ENCODE measurements at regions not wholly inside any gene's neighbourhood (a gene's known extent, or its start where the extent isn't known, plus 50 kb on each side); places are given as distances from the start of the nearest gene placed in this dataset.

DNA sequence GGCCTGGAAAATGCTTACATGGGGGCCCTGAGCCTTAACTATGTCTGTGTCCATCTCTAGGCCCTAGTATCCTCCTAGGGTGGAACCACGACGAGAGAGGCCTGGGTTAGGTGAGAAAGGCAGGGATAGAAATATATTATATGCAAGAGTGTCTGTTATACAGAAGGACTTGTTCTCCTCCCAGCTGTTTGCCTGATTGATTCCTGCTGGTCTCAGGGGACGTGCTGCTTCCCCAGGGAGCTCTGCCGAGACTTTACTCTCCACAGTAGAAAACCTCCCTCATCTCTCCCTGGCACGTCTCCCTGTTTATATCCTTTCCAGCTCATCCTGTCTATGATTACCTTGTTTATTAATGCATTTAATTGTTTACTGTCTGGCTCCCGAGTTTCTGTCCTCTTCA, 132.6 kb downstream of the MIAT start:
- Histone ChIP-seq H3K27me3 (replicated peaks in 1 of 4; ENCODE audit: control insufficient read depth in 3 of 4, extremely low read depth in 1 of 4, insufficient read depth in 3 of 4, low read length in 3 of 4) (no peaks in the 10 kb centered on the region), H3K4ac (replicated peaks; ENCODE audit: insufficient read length, low read depth, low read length) (no peak overlapping the region), H3K27ac (ENCODE audit: low read depth, low read length) (no peak overlapping the region), H3K4me3 (ENCODE audit: extremely low read depth in 1 of 4, insufficient read depth in 2 of 4, low read depth in 3 of 4, low read length in 4 of 4) (no peak overlapping the region), H3K18ac (ENCODE audit: extremely low read depth, low read length) (no peak overlapping the region), H3K23ac (ENCODE audit: insufficient read length) (no peak overlapping the region), H4K20me1 (replicated peaks in 1 of 2; ENCODE audit: control insufficient read depth in 1 of 2, insufficient read depth in 2 of 2, low read length in 2 of 2) (no peaks in the 10 kb centered on the region), H2BK5ac (ENCODE audit: low read depth, low read length) (no peak overlapping the region), H2AK5ac (ENCODE audit: low read depth, low read length) (no peak overlapping the region), H3K36me3 (ENCODE audit: control insufficient read depth in 2 of 4, insufficient read depth in 4 of 4, low read length in 3 of 4) (no peaks in the 10 kb centered on the region), H4K8ac (ENCODE audit: extremely low read depth, insufficient read depth, low read length) (no peak overlapping the region), H3K79me1 (ENCODE audit: low read depth, low read length) (no peaks in the 10 kb centered on the region), H3K14ac (ENCODE audit: insufficient read length) (no peak overlapping the region), H3K23me2 (ENCODE audit: low read depth, low read length) (no peaks in the 10 kb centered on the region), H2BK15ac (ENCODE audit: low read length) (no peak overlapping the region), H3K4me1 (replicated peaks in 1 of 4; ENCODE audit: control insufficient read depth in 3 of 4, insufficient read depth in 4 of 4, low read length in 3 of 4) (no peaks in the 10 kb centered on the region), H4K91ac (replicated peaks; ENCODE audit: insufficient read length, low read length) (no peak overlapping the region), H3K9ac (replicated peaks in 1 of 4; ENCODE audit: extremely low read depth in 1 of 4, low read depth in 3 of 4, low read length in 3 of 4) (no peak overlapping the region), H2AFZ (ENCODE audit: low read length) (no peak overlapping the region), H3K4me2 (ENCODE audit: insufficient read depth in 1 of 2, low read depth in 2 of 2, low read length in 2 of 2) (no peak overlapping the region), H2BK120ac (replicated peaks; ENCODE audit: low read depth, low read length) (no peak overlapping the region), H2BK20ac (ENCODE audit: low read length) (no peak overlapping the region), H4K5ac (ENCODE audit: insufficient read length, low read depth, low read length) (no peak overlapping the region), H3K56ac (replicated peaks; ENCODE audit: insufficient read length, low read depth, low read length) (no peak overlapping the region), H3K9me3 (ENCODE audit: insufficient read depth in 2 of 2, low read depth in 1 of 2, low read length in 1 of 2) (no peaks in the 10 kb centered on the region), H3K79me2 (ENCODE audit: control insufficient read depth in 1 of 2, insufficient read depth in 2 of 2, low read length in 2 of 2) (no peaks in the 10 kb centered on the region), H2BK12ac (ENCODE audit: low read depth, low read length) (no peak overlapping the region)
- FAIRE-seq (no peak), DNase-seq (ENCODE audit: low read depth in 1 of 2, low spot score in 2 of 2) (no peak)
- ChIA-PET CTCF (ENCODE audit: partially characterized antibody) (interaction anchor here (0.5 to 1.8 kb wide), 4 partner anchors 31 to 674 kb away, joined by 3 to 7 read pairs (median 4); no protein-coding TSS in a partner anchor), POLR2A (ENCODE audit: partially characterized antibody) (no interaction called here)
- TF ChIP-seq POLR2A (IDR thresholded peaks at IDR 0.05; ENCODE audit: control extremely low read depth in 1 of 2, low read depth in 2 of 2, low read length in 2 of 2), result no peak
- no peak for TF ChIP-seq SRF (IDR thresholded peaks at IDR 0.05; ENCODE audit: low read depth, low read length)
- no peak for TF ChIP-seq CREB1 (IDR thresholded peaks at IDR 0.05)
- TF ChIP-seq EP300 (IDR thresholded peaks at IDR 0.05; ENCODE audit: borderline replicate concordance in 1 of 2, low read depth in 2 of 2, low read length in 2 of 2), result no peak
- TF ChIP-seq, protein P1, sequence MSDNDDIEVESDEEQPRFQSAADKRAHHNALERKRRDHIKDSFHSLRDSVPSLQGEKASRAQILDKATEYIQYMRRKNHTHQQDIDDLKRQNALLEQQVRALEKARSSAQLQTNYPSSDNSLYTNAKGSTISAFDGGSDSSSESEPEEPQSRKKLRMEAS (IDR thresholded peaks at IDR 0.05), result no peak
- TF ChIP-seq GTF2F1 (IDR thresholded peaks at IDR 0.05; ENCODE audit: borderline replicate concordance, low read depth, low read length), result no peak
- no peak for TF ChIP-seq ZNF274 (IDR thresholded peaks at IDR 0.05; ENCODE audit: borderline replicate concordance, extremely low read depth, low read length)
- no peak for TF ChIP-seq RBBP5 (IDR thresholded peaks at IDR 0.05; ENCODE audit: borderline replicate concordance, low read depth, low read length)
- TF ChIP-seq RXRA (IDR thresholded peaks at IDR 0.05; ENCODE audit: insufficient read depth, low read depth, low read length), result no peak
- TF ChIP-seq MAFK (IDR thresholded peaks at IDR 0.05; ENCODE audit: low read depth, low read length), result no peak
- no peak for TF ChIP-seq SIN3A (conservative IDR thresholded peaks at IDR 0.05 in 1 of 2, IDR thresholded peaks at IDR 0.05 in 1 of 2; ENCODE audit: low read depth in 1 of 2, low read length in 2 of 2)
- TF ChIP-seq CBX5 (IDR thresholded peaks at IDR 0.05; ENCODE audit: low read depth, low read length), result no peak
- no peak for TF ChIP-seq CTBP2 (IDR thresholded peaks at IDR 0.05; ENCODE audit: borderline replicate concordance, insufficient read depth, insufficient read length, low read length)
- TF ChIP-seq KDM5A (IDR thresholded peaks at IDR 0.05; ENCODE audit: low read length), result no peak
- WGBS, 2 experiments (ENCODE audit: extremely low coverage in 1 of 2, insufficient coverage in 1 of 2, insufficient read length in 1 of 2, insufficient replicate concordance in 2 of 2, low coverage in 1 of 2, low lambda C conversion rate in 2 of 2, missing lambda C conversion rate in 1 of 2), result 91% methylated on average over 6 of the region's 6 CpGs; no CpG with 5 or more reads in 1 of the 2 experiments

Measured in H1 (cell line).